Heart left ventricle (tissue), 13 donors: ENCODE measurements at regions not wholly inside any gene's neighbourhood (a gene's known extent, or its start where the extent isn't known, plus 50 kb on each side); places are given as distances from the start of the nearest gene placed in this dataset.

Source experiments
- POLR2A ChIP-seq, 2 donors: fragments of 450-650 bp; IDR thresholded peaks; one replicate each; pipeline ENCODE4 v1.6.1; 2017; ENCODE audit warnings: antibody characterized with exemption in 2 of 2, mild to moderate bottlenecking in 2 of 2, moderate library complexity in 2 of 2
- TF ChIP-seq, protein P1 (sequence below), 12 donors: fragments of 200-600 bp; sonication (generic) in 4 of 12; IDR thresholded peaks; one replicate each; pipeline versions ENCODE4 v1.5.0 to v1.8.0; 2018 to 2022; ENCODE audit warnings: antibody characterized with exemption in 12 of 12, mild to moderate bottlenecking in 5 of 12
- donor health status: ischemic (EF 13 %, LVEDD 7.1; RV severe dilation, severe dysfunction).
- donor health status: DM: no; HTN: yes; CAD: no.
- donor health status: DM: no; HTN: no; CAD: no.
- donor health status: ischemic (EF 25% LVEDD 6.9; RV normal size, moderate dysfunction).
- donor health status: ischemic (EF 25% LVEDD 5.7; RV mildly dilated, moderate dysfunction).
- donor health status: ischemic (EF 35%, LVEDD 5.7; RV mildly dilated, moderate dysfunction).
- donor health status: nonischemic (EF 11% LVEDD 7.7; RV severe dilation, severe dysfunction).
- donor health status: DM: yes; HTN: yes; CAD: no.
- donor health status: PGD.
- donor health status: ischemic (EF 29% LVEDD 5.4; RV normal size, mild dysfunction).
- donor health status: nonischemic (EF 23%, LVEDD 6.1; RV moderate dilation, normal function).

DNA sequence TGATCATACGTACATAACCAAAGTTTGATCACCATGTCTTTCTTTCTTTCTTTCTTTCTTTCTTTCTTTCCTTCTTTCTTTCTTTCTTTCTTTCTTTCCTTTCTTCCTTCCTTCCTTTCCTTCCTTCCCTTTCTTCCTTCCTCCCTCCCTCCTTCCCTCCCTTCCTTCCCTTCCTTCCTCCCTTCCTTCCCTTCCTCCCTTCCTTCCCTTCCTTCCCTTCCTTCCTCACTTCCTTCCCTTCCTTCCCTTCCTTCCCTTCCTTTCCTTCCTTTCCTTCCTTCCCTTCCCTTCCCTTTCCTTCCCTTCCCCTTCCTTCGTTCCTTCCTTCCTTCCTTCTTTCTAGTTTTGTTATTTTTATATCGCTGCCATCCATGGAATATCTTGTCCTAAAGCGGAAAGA is 406.7 kb upstream of the DDX18 start:
- TF ChIP-seq, protein P1, sequence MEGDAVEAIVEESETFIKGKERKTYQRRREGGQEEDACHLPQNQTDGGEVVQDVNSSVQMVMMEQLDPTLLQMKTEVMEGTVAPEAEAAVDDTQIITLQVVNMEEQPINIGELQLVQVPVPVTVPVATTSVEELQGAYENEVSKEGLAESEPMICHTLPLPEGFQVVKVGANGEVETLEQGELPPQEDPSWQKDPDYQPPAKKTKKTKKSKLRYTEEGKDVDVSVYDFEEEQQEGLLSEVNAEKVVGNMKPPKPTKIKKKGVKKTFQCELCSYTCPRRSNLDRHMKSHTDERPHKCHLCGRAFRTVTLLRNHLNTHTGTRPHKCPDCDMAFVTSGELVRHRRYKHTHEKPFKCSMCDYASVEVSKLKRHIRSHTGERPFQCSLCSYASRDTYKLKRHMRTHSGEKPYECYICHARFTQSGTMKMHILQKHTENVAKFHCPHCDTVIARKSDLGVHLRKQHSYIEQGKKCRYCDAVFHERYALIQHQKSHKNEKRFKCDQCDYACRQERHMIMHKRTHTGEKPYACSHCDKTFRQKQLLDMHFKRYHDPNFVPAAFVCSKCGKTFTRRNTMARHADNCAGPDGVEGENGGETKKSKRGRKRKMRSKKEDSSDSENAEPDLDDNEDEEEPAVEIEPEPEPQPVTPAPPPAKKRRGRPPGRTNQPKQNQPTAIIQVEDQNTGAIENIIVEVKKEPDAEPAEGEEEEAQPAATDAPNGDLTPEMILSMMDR (IDR thresholded peaks at IDR 0.05), result no peak
- no peak for TF ChIP-seq POLR2A (IDR thresholded peaks at IDR 0.05)
